ENCODE measurements at regions not wholly inside any gene's neighbourhood (a gene's known extent, or its start where the extent isn't known, plus 50 kb on each side); places are given as distances from the start of the nearest gene placed in this dataset.

GRCh38 chr9:61674465-61674864 lies 484.6 kb downstream of the SPATA31A7 start:
- Histone ChIP-seq H3K27me3 (no peaks in the 10 kb centered on the region), H3K4me1 (no peaks in the 10 kb centered on the region), H3K27ac (no peak overlapping the region), H3K36me3 (no peaks in the 10 kb centered on the region), H3K4me3 (no peak overlapping the region), H3K9me3 (peaks cover 0 to 19% (median 0%) of the 10 kb centered on the region in 4 donors)
- ATAC-seq (ENCODE audit: low FRiP score in 2 of 2) (no peak), DNase-seq (no peak)
- 83 to 85% methylated on average over 18 of the region's 18 CpGs for WGBS, 2 donors
- TF ChIP-seq EP300 (IDR thresholded peaks at IDR 0.05) (no peak), CTCF (IDR thresholded peaks at IDR 0.05) (no peak), POLR2AphosphoS5 (IDR thresholded peaks at IDR 0.05) (no peak), POLR2A (IDR thresholded peaks at IDR 0.05) (no peak)

- H3K36me3 ChIP-seq: no peaks in the 10 kb centered on the region
- H3K27ac ChIP-seq: no peak overlapping the region
- DNase-seq: no peak
- TF ChIP-seq EP300 (IDR thresholded peaks at IDR 0.05) (no peak), POLR2AphosphoS5 (IDR thresholded peaks at IDR 0.05) (no peak), POLR2A (IDR thresholded peaks at IDR 0.05) (no peak), CTCF (IDR thresholded peaks at IDR 0.05) (no peak)
- no peaks in the 10 kb centered on the region for H3K4me1 ChIP-seq
- no peaks in the 10 kb centered on the region for H3K27me3 ChIP-seq
- no peak for ATAC-seq (ENCODE audit: low FRiP score in 2 of 2)
- H3K4me3 ChIP-seq: no peak overlapping the region
- WGBS, 2 donors: 84 to 85% methylated on average over 5 to 7 of the region's 7 CpGs
- H3K9me3 ChIP-seq: peaks cover 0 to 15% (median 0%) of the 10 kb centered on the region in 4 donors
Measured at GRCh38 chr9:61674882-61675281, 485.0 kb downstream of the SPATA31A7 start.

Small RNA genes in the stretch of these regions (small RNA-seq; reads per million reads assigned to genes)
- 0 reads per million in 4 donors for gene RF00019

All from upper lobe of left lung (tissue), 6 donors.